ENCODE measurements at regions not wholly inside any gene's neighbourhood (a gene's known extent, or its start where the extent isn't known, plus 50 kb on each side); places are given as distances from the start of the nearest gene placed in this dataset.

DNA sequence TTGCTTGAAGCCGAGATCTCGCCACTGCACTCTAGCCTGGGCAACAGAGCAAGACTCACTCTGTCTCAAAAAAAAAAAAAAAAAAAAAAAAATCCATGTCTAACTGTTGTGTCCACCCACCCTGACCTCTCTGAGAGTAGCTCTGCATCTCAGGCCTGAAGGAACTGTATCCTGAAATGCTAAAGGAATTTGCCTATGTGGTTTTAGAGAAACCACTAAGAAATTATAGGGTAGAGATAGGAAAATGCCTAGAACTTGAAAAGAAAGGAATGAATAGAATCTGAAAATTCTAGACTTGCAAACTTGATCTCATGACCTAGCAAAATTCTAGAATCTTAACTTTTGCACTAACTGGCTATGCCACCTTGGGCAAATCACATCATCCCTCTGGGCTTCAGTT is 217.5 kb upstream of the ROPN1 start:
- no peak overlapping the region for H3K4me3 ChIP-seq (ENCODE audit: low read depth, low read length)
- TF ChIP-seq, protein P1, sequence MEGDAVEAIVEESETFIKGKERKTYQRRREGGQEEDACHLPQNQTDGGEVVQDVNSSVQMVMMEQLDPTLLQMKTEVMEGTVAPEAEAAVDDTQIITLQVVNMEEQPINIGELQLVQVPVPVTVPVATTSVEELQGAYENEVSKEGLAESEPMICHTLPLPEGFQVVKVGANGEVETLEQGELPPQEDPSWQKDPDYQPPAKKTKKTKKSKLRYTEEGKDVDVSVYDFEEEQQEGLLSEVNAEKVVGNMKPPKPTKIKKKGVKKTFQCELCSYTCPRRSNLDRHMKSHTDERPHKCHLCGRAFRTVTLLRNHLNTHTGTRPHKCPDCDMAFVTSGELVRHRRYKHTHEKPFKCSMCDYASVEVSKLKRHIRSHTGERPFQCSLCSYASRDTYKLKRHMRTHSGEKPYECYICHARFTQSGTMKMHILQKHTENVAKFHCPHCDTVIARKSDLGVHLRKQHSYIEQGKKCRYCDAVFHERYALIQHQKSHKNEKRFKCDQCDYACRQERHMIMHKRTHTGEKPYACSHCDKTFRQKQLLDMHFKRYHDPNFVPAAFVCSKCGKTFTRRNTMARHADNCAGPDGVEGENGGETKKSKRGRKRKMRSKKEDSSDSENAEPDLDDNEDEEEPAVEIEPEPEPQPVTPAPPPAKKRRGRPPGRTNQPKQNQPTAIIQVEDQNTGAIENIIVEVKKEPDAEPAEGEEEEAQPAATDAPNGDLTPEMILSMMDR (IDR thresholded peaks at IDR 0.05; ENCODE audit: insufficient read depth, low read depth, low read length, missing control alignments) = no peak
- DNase-seq (ENCODE audit: low read depth) = no peak

DNA sequence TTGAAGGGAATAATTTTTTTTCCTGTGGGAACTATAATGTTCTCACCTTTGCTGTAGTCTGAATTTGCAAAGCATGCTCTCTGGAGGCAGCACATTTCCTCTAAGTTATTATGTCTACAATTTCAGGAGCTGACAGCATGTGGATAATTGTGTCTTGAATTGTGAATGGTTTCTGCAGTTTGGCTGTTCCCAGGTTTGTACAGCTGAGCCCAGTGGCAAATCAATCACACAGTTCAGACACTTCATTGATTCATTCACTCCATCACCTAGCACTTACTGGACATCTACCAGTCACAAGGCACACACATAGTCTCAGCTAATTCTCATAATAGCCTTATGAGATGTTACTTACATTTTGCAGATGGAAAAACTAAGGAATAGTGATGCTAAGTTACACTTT is 219.0 kb upstream of the ROPN1 start:
- DNase-seq (ENCODE audit: low read depth) = no peak
- TF ChIP-seq, protein P1 (IDR thresholded peaks at IDR 0.05; ENCODE audit: insufficient read depth, low read depth, low read length, missing control alignments) = no peak
- H3K4me3 ChIP-seq (ENCODE audit: low read depth, low read length) = no peak overlapping the region

DNA sequence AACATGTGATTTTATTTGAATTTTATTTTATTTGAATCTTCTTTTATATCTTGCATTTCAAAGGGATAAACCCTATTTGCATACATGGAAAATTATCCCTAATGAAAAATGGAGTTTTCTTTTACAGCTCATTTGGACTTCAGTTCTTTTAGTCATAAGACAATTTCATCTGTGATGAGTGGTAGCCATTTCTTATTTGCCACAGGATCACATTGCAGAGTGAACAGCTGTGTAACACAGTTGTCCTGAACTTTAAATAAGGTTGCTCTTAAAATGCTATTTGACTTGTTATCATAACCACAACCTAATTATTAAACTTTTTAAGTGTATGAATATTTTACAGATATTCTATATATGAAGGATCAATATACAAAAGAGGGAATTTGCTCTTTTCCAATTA is 221.7 kb upstream of the ROPN1 start:
- TF ChIP-seq, protein P1 (IDR thresholded peaks at IDR 0.05; ENCODE audit: insufficient read depth, low read depth, low read length, missing control alignments) = no peak
- no peak overlapping the region for H3K4me3 ChIP-seq (ENCODE audit: low read depth, low read length)
- DNase-seq (ENCODE audit: low read depth) = no peak

DNA sequence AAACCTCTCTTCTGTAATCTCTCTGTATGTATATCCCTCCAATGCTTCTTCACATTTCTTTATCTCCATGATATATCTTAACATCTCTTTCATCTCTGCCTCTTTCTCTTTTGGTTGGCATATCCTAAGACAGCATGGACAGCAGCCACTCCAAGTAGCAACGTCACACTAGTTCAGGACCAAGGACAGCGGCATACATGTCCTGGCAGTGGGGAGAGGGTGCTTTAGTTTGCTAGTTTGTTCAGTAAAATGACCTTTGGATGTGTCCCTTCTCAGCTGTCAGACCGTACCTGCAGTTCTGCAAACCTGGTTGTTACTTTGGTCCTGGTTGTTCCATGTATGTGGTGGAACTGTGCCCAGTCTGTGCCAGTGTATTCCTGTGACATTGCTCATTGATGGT is 225.6 kb upstream of the ROPN1 start:
- DNase-seq (ENCODE audit: low read depth) = peak; percentile 71
- H3K4me3 ChIP-seq (ENCODE audit: low read depth, low read length) = no peak overlapping the region
- TF ChIP-seq, protein P1 (IDR thresholded peaks at IDR 0.05; ENCODE audit: insufficient read depth, low read depth, low read length, missing control alignments) = no peak

DNA sequence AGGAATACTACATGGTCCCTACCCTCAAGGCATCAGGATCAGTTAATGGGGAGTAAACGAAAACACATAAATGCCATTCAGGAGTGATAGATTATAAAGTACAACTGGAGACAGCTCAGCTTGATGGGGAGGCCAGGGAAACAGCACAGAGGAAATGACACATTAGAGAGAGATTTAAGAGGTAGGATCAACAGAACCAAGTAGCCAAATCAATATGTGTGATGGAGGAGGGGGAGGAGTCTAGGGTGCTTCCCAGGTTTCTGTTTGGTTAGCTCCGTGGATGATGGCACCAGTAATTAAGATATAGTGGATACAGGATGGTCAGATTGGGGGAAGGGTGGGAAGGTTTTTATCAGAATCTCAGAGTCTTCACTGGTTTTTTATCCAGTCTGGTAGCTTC is 229.5 kb upstream of the ROPN1 start:
- TF ChIP-seq, protein P1 (IDR thresholded peaks at IDR 0.05; ENCODE audit: insufficient read depth, low read depth, low read length, missing control alignments) = no peak
- no peak for DNase-seq (ENCODE audit: low read depth)
- H3K4me3 ChIP-seq (ENCODE audit: low read depth, low read length) = no peak overlapping the region

DNA sequence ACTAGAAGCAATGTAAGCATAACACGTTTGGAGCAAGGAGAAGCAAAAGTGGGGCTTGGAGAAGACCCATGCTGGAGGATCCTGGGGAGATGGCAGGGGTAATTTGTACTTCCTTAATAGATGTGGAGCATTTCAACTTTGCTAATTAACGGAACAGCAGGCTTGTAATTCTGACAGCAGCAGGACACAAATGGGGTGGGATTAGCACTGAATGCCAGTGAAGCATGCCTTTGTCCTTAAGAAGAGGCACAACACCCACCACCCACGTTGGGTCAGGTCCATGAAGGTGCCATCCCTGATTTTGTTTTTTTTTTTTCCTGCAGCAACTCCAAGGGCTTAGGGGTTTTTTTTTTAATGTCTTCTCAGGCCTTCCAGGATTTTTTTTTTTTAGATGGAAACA is 231.9 kb upstream of the ROPN1 start:
- H3K4me3 ChIP-seq (ENCODE audit: low read depth, low read length) = no peak overlapping the region
- TF ChIP-seq, protein P1 (IDR thresholded peaks at IDR 0.05; ENCODE audit: insufficient read depth, low read depth, low read length, missing control alignments) = no peak
- DNase-seq (ENCODE audit: low read depth) = no peak

DNA sequence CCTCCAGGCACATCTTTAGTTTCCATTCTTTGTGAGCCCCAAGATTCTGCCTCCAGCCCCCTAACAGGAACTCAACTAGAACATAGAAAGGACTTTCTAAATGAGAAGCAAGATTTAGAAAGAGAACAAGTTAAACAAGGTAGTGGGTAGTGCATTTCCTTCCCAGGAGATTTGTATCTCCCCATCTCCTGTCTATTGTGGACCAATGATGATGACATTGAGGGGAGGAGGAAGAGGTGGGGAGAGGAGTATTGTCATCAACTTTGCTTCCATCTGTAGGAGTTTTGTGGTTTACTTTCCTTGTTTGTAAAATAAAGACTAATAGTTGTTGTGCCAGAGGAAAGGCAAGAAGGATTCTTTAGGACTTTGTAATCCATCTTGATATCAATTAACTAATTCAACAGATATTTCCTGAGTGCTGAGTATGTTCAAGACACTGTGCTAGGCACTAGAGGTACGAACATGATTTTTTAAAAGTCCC is 235.3 kb upstream of the ROPN1 start:
- no peak for DNase-seq (ENCODE audit: low read depth)
- no peak overlapping the region for H3K4me3 ChIP-seq (ENCODE audit: low read depth, low read length)
- TF ChIP-seq, protein P1 (IDR thresholded peaks at IDR 0.05; ENCODE audit: insufficient read depth, low read depth, low read length, missing control alignments) = no peak
